ENCODE measurements at regions not wholly inside any gene's neighbourhood (a gene's known extent, or its start where the extent isn't known, plus 50 kb on each side); places are given as distances from the start of the nearest gene placed in this dataset.

GRCh38 chr14:45308745-45309397 lies 55.9 kb upstream of the MIS18BP1 start:
- DNase-seq: no peak

Data from T-helper 1 cell (primary cell).